Epithelial cell of esophagus (primary cell): ENCODE measurements at regions not wholly inside any gene's neighbourhood (a gene's known extent, or its start where the extent isn't known, plus 50 kb on each side); places are given as distances from the start of the nearest gene placed in this dataset.

ENCODE experiments used
- DNase-seq: peaks from one replicate; pipeline ENCODE4 v3.0.0; 2010; ENCODE audit warnings: low read depth
- H3K4me3 ChIP-seq: 2 replicates; pipeline ENCODE4 v1.5.1; 2011; ENCODE audit warnings: mild to moderate bottlenecking, low read length, control low read depth
- CTCF ChIP-seq: IDR thresholded peaks from 2 replicates; pipeline ENCODE4 v1.5.1; 2011; ENCODE audit warnings: low read depth, mild to moderate bottlenecking, low read length, control low read depth, inconsistent platforms; ENCODE audit not compliant: insufficient read depth; ENCODE audit errors: missing control alignments

DNA sequence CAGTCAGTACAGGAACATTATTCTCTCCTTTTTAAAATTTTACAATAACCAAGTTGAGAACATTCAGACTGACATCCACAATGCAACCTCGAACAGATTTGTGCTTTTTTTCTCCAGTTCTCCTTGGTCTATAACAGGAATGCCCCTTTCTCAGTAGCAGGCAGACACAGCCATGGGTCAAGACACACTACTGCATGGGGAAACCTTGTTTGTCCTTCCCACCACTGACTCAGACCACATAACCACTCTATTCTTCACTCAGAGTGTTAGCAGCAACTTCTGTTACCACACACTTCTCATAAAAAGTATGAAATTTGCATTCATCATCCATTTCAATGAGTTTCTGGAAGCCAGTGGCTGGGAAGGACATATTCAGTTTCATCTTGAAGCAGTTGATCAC, 421.7 kb downstream of the ADRA2A start:
- no peak for DNase-seq
- H3K4me3 ChIP-seq = no peak overlapping the region
- no peak for TF ChIP-seq CTCF

DNA sequence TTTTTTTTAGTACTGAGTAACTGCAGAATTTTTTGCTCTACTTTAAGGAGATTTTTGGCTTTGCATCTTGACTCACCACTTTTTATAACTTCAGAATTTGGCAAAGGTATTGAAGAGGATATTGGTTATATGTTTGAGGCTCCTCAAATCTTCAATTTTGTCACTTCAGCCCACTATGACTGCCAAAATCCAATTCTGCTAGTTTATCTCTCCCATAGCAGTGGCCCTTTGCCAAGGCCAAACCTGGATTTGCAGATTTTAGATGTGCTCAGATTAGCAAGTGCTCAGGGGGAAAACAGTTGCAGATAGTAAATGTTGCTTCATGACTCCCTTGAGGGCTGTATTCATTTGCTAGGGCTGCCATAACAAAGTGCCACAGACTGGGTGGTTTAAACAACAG, 427.5 kb downstream of the ADRA2A start:
- DNase-seq = no peak
- H3K4me3 ChIP-seq = no peak overlapping the region
- TF ChIP-seq CTCF = no peak

GRCh38 chr10:111506266-111507034, 429.6 kb downstream of the ADRA2A start:
- no peak for TF ChIP-seq CTCF
- H3K4me3 ChIP-seq = no peak overlapping the region
- no peak for DNase-seq

- no peak overlapping the region for H3K4me3 ChIP-seq
- no peak for TF ChIP-seq CTCF
- DNase-seq = no peak
These were observed 434.9 kb downstream of the ADRA2A start for GRCh38 chr10:111511751-111512150.

DNA sequence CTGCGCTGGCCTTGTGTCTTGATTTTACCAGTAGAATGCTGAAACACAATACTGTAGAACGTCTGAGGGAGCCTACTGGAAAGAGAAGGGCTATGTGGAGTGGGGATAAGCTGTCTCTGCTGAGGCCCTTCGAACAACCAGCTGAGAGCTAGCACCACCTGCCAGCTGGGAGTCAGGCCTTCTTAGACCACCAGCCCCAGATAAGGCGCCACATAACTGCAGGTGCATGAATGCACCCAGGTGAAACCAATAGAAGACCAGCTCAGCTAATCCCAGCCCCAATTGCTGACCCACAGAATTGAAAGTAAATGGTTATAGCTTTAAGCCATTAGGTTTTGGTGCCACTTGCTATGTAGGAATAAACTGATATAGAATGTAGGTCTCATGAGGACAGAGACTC, 438.4 kb downstream of the ADRA2A start:
- H3K4me3 ChIP-seq = no peak overlapping the region
- TF ChIP-seq CTCF = no peak
- no peak for DNase-seq

DNA sequence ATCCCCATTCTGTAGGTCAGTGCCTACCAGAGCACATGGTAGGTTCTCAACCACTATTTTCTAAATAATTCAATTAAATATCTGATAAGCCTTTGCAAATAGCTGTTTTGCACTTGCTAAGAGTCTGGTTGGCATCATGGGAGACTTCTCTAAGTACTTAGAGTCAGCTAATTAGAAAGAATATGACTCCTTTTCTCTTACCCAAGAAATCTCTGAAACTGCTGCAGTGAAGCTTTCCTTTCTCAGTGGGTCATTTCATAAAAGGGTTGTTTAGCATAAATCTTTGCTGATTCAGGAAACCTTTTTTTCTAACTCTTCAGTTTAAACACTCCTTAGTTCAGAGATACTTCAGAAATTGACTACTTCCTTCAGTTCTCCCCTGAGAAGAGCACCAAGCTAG, 438.9 kb downstream of the ADRA2A start:
- no peak overlapping the region for H3K4me3 ChIP-seq
- no peak for TF ChIP-seq CTCF
- no peak for DNase-seq

DNA sequence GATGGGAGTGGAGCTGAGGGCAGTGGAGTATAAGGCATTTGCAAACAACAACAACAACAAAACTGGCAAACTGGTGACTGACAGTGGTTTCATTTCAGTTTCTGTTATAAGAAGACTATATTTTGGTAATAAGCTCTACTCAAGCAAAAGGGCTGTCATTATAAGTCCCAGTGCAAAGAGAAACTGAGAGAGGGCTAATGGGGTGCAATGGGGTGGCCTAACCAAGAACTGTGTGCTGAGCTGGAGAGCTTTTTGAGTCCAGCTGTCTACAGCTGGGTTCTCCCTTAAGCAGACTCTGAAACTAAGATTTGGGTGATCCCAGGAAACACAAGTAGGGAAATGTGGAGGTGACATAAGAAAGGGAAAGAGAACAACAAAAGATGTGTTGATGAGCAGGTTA, 439.3 kb downstream of the ADRA2A start:
- TF ChIP-seq CTCF = no peak
- DNase-seq = no peak
- no peak overlapping the region for H3K4me3 ChIP-seq
